Mesothelial cell of epicardium (in vitro differentiated cells): ENCODE measurements at regions not wholly inside any gene's neighbourhood (a gene's known extent, or its start where the extent isn't known, plus 50 kb on each side); places are given as distances from the start of the nearest gene placed in this dataset.

Source experiments
- DNase-seq, 2 experiments: peaks; one replicate each; pipeline ENCODE4 v3.0.0; 2021; ENCODE audit warnings: low spot score in 2 of 2; ENCODE audit not compliant: unreplicated experiment in 2 of 2
- H3K27ac Mint-ChIP-seq: 2 replicates; pipeline ENCODE4 v1.8.0; 2021; ENCODE audit warnings: mixed read lengths
- H3K27me3 Mint-ChIP-seq: 2 replicates; pipeline ENCODE4 v1.8.0; 2021; ENCODE audit warnings: low read depth, mixed read lengths
- H3K36me3 Mint-ChIP-seq: 2 replicates; pipeline ENCODE4 v1.8.0; 2021; ENCODE audit warnings: mixed read lengths
- H3K4me1 Mint-ChIP-seq: 2 replicates; pipeline ENCODE4 v1.8.0; 2021; ENCODE audit warnings: mixed read lengths
- H3K4me3 Mint-ChIP-seq: 2 replicates; pipeline ENCODE4 v1.8.0; 2021; ENCODE audit warnings: mild to moderate bottlenecking, moderate library complexity, mixed read lengths
- H3K9me3 Mint-ChIP-seq: 2 replicates; pipeline ENCODE4 v1.8.0; 2021; ENCODE audit warnings: mixed read lengths
- TF ChIP-seq, protein P1 (sequence below): fragments of 200-600 bp; sonication (generic); IDR thresholded peaks from one replicate; pipeline ENCODE4 v1.5.0; 2021; ENCODE audit warnings: antibody characterized with exemption; ENCODE audit not compliant: unreplicated experiment

- Mint-ChIP-seq H3K4me3 (no peak overlapping the region), H3K9me3 (peaks cover 5% of the 10 kb centered on the region), H3K4me1 (peaks cover 8% of the 10 kb centered on the region), H3K27ac (no peak overlapping the region), H3K36me3 (no peaks in the 10 kb centered on the region), H3K27me3 (peaks cover 50% of the 10 kb centered on the region)
- TF ChIP-seq, protein P1, sequence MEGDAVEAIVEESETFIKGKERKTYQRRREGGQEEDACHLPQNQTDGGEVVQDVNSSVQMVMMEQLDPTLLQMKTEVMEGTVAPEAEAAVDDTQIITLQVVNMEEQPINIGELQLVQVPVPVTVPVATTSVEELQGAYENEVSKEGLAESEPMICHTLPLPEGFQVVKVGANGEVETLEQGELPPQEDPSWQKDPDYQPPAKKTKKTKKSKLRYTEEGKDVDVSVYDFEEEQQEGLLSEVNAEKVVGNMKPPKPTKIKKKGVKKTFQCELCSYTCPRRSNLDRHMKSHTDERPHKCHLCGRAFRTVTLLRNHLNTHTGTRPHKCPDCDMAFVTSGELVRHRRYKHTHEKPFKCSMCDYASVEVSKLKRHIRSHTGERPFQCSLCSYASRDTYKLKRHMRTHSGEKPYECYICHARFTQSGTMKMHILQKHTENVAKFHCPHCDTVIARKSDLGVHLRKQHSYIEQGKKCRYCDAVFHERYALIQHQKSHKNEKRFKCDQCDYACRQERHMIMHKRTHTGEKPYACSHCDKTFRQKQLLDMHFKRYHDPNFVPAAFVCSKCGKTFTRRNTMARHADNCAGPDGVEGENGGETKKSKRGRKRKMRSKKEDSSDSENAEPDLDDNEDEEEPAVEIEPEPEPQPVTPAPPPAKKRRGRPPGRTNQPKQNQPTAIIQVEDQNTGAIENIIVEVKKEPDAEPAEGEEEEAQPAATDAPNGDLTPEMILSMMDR, result no peak
- no peak for DNase-seq
Measured at GRCh38 chr3:127394031-127394430, 106.2 kb upstream of the PRR20G start.

DNA sequence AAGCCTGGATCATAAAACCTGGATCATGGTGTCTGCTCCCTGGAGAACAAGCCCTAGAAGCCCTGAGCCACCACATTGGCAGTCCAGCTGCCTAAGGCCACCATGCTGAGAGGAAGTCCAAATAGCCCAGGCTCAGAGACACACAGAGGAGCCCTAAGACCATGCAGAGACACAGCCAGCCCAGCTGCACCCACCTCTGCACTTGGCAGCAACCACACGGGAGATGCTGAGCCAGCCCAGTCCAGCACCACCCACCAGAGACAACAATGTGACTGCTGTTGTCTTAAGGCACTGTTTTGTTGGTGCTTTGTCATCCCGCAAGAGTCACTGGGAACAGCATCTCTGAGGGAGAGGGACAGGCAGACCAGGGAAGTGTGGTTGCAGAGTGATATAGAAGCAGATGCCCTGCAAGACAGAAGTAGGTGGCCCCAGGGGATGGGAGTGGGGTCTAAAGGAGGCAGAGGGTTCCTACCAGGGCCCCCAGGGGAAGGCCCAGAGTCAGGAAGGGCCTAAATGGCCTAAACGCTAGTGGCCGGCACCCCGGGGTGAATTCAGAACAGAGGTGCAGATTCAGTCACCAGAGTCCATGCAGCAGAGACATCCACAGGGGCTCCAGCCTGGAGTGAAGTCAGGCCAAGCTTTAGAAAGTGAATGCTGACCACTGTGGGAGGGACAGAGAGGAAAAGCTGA is 105.4 kb upstream of the PRR20G start:
- Mint-ChIP-seq H3K4me3 (no peak overlapping the region), H3K4me1 (peaks cover 8% of the 10 kb centered on the region), H3K36me3 (no peaks in the 10 kb centered on the region), H3K9me3 (no peaks in the 10 kb centered on the region), H3K27ac (no peak overlapping the region), H3K27me3 (peaks cover 51% of the 10 kb centered on the region)
- TF ChIP-seq, protein P1, result no peak
- no peak for DNase-seq

DNA sequence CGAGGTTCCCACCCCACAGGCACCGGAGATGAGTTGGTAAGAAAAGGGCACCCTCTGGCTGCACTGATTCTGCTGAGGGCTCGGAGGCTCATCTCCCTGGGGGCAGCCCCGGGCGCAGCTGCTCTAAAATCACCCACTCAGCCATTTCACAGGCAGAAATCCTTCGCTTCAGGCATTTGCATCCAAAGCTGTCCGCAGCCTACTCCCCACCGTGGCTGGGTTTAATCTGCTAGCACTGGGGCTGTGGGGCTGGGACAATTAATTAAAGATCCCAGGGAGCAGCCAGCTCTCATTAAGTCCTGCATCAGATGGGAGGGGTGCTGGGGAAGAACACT is 104.3 kb upstream of the PRR20G start:
- Mint-ChIP-seq H3K36me3 (no peaks in the 10 kb centered on the region), H3K4me3 (no peak overlapping the region), H3K9me3 (no peaks in the 10 kb centered on the region), H3K4me1 (peaks cover 8% of the 10 kb centered on the region), H3K27me3 (peaks cover 54% of the 10 kb centered on the region), H3K27ac (no peak overlapping the region)
- TF ChIP-seq, protein P1, result no peak
- no peak for DNase-seq

DNA sequence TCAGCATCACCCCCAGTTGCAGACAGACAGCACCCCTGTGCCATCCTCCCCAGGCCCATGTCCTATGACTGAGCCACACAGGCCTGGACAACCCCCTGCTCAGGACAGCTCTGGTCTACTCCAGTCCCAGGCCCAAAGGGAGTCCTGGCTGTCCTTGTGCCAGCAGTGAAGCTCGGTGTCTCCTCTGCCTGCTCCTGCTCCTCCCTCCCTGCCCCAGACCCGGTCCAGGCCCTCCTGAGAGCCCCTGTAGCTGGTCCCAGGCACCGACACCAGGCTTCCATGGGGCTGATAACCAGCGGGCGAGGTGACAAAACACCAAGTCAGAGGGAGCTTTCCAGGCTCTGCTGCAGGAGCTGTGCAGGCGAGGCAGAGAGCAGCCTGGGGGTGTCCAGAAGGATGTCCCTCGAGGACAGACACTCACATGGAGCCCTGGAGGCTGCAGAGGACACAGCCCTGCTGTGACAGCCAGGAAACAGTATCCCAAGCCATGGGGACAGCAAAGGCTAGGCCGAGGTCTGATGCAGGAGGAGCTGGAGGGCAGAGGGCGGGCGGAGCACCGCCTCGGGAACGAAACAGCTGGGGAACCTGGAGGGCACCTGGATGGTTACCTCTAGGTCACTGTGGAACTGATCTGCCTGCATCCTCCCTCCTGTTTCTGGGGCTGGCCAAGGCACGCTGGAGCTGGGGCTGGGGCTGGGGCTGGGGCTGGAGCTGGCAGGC is 103.8 kb upstream of the PRR20G start:
- Mint-ChIP-seq H3K27me3 (peaks cover 52% of the 10 kb centered on the region), H3K4me3 (no peak overlapping the region), H3K27ac (no peak overlapping the region), H3K4me1 (peaks cover 8% of the 10 kb centered on the region), H3K9me3 (no peaks in the 10 kb centered on the region), H3K36me3 (no peaks in the 10 kb centered on the region)
- DNase-seq, result no peak
- TF ChIP-seq, protein P1, result no peak

GRCh38 chr3:127390365-127391025 is 102.6 kb upstream of the PRR20G start:
- Mint-ChIP-seq H3K4me3 (no peak overlapping the region), H3K9me3 (no peaks in the 10 kb centered on the region), H3K36me3 (no peaks in the 10 kb centered on the region), H3K27me3 (peaks cover 47% of the 10 kb centered on the region), H3K27ac (no peak overlapping the region), H3K4me1 (no peaks in the 10 kb centered on the region)
- TF ChIP-seq, protein P1, result no peak
- no peak for DNase-seq
